GM23338 (cell line): ENCODE measurements at regions not wholly inside any gene's neighbourhood (a gene's known extent, or its start where the extent isn't known, plus 50 kb on each side); places are given as distances from the start of the nearest gene placed in this dataset.

ENCODE experiments used
- ATAC-seq: fragments of 200-7000 bp; cut with Tn5 transposase; 3 replicates; pipeline ENCODE4 v1.9.1; 2020
- DNase-seq: peaks from one replicate; pipeline ENCODE4 v3.0.0-alpha.2; 2015; ENCODE audit warnings: low spot score
- H2AFZ ChIP-seq: fragments of 200-600 bp; sonication (generic); 2 replicates; pipeline ENCODE4 v1.8.0; 2016; ENCODE audit warnings: antibody characterized with exemption, mild to moderate bottlenecking, moderate library complexity
- H3F3A ChIP-seq: fragments of 200-600 bp; sonication (generic); replicated peaks from 2 replicates; pipeline ENCODE4 v1.8.0; 2017; ENCODE audit warnings: antibody characterized with exemption, mixed run types, low read depth
- H3K27ac ChIP-seq: fragments of 200-600 bp; sonication (generic); 2 replicates; pipeline ENCODE4 v1.6.1; 2016; ENCODE audit warnings: low read depth
- H3K27me3 ChIP-seq: fragments of 200-600 bp; sonication (generic); 2 replicates; pipeline ENCODE4 v1.8.0; 2016; ENCODE audit warnings: mild to moderate bottlenecking, mixed run types, moderate library complexity; ENCODE audit not compliant: insufficient read depth
- H3K36me3 ChIP-seq: fragments of 200-600 bp; sonication (generic); 2 replicates; pipeline ENCODE4 v1.8.0; 2016; ENCODE audit warnings: mild to moderate bottlenecking; ENCODE audit not compliant: insufficient read depth
- H3K4me1 ChIP-seq: fragments of 200-600 bp; sonication (generic); 2 replicates; pipeline ENCODE4 v1.8.0; 2016; ENCODE audit warnings: mild to moderate bottlenecking, moderate library complexity; ENCODE audit not compliant: insufficient read depth
- H3K4me2 ChIP-seq: fragments of 200-600 bp; sonication (generic); 2 replicates; pipeline ENCODE4 v1.7.1; 2017; ENCODE audit warnings: mixed run types
- H3K4me3 ChIP-seq: fragments of 200-600 bp; sonication (generic); 2 replicates; pipeline ENCODE4 v1.6.1; 2016; ENCODE audit warnings: mixed run types
- H3K79me2 ChIP-seq: fragments of 200-600 bp; sonication (generic); replicated peaks from 2 replicates; pipeline ENCODE4 v1.8.0; 2017; ENCODE audit warnings: mild to moderate bottlenecking; ENCODE audit not compliant: insufficient read depth
- H3K9me2 ChIP-seq: fragments of 200-600 bp; sonication (generic); 2 replicates; pipeline ENCODE4 v1.8.0; 2017; ENCODE audit not compliant: insufficient read depth
- H4K20me1 ChIP-seq: fragments of 200-600 bp; sonication (generic); replicated peaks from 2 replicates; pipeline ENCODE4 v1.8.0; 2017; ENCODE audit warnings: mild to moderate bottlenecking; ENCODE audit not compliant: insufficient read depth
- H3K27ac Mint-ChIP-seq: 2 replicates; pipeline ENCODE4 v1.8.0; 2020; ENCODE audit warnings: inconsistent platforms, mild to moderate bottlenecking, moderate library complexity, mixed read lengths
- H3K27me3 Mint-ChIP-seq: 3 replicates; pipeline ENCODE4 v1.8.0; 2022; ENCODE audit warnings: low read depth, mild to moderate bottlenecking, moderate library complexity, mixed read lengths, inconsistent platforms; ENCODE audit not compliant: insufficient read depth, poor library complexity
- H3K36me3 Mint-ChIP-seq: 3 replicates; pipeline ENCODE4 v1.8.0; 2021; ENCODE audit warnings: low read depth, mild to moderate bottlenecking, inconsistent platforms, moderate library complexity, mixed read lengths
- H3K4me1 Mint-ChIP-seq: 3 replicates; pipeline ENCODE4 v1.8.0; 2020; ENCODE audit warnings: mild to moderate bottlenecking, inconsistent platforms, mixed read lengths
- H3K4me3 Mint-ChIP-seq: 3 replicates; pipeline ENCODE4 v1.8.0; 2021; ENCODE audit warnings: moderate library complexity, mild to moderate bottlenecking, inconsistent platforms, mixed read lengths
- H3K9me3 Mint-ChIP-seq: 3 replicates; pipeline ENCODE4 v1.8.0; 2020; ENCODE audit warnings: moderate library complexity, mild to moderate bottlenecking, inconsistent platforms, mixed read lengths
- CREB1 ChIP-seq: fragments of 250-450 bp; sonication (Bioruptor Pico); IDR thresholded peaks from 2 replicates; pipeline ENCODE4 v1.5.0; 2020; ENCODE audit warnings: low read depth, mild to moderate bottlenecking, moderate library complexity
- CTCF ChIP-seq, 2 experiments: fragments of 200-600 bp in 1 of 2; sonication (generic) in 1 of 2; conservative IDR thresholded peaks; 2 replicates each; pipeline versions ENCODE4 v1.5.1 to v1.6.1; 2016 to 2017; ENCODE audit warnings: antibody characterized with exemption in 2 of 2, low read depth in 2 of 2, mild to moderate bottlenecking in 2 of 2, moderate library complexity in 1 of 2
- ETS1 ChIP-seq: IDR thresholded peaks from 2 replicates; pipeline ENCODE4 v1.6.1; 2016; ENCODE audit warnings: antibody characterized with exemption
- EZH2 ChIP-seq: fragments of 200-600 bp; sonication (generic); IDR thresholded peaks from one replicate; pipeline ENCODE4 v1.8.0; 2017; ENCODE audit warnings: antibody characterized with exemption, mild to moderate bottlenecking, low read depth; ENCODE audit not compliant: unreplicated experiment
- JUNB ChIP-seq: IDR thresholded peaks from one replicate; pipeline ENCODE4 v1.6.1; 2016; ENCODE audit warnings: antibody characterized with exemption; ENCODE audit not compliant: unreplicated experiment
- NANOG ChIP-seq: IDR thresholded peaks from 2 replicates; pipeline ENCODE4 v1.6.1; 2016; ENCODE audit warnings: antibody characterized with exemption, borderline replicate concordance
- POLR2AphosphoS5 ChIP-seq: IDR thresholded peaks from 2 replicates; pipeline ENCODE4 v1.6.1; 2016; ENCODE audit warnings: antibody characterized with exemption, low read depth
- REST ChIP-seq: IDR thresholded peaks from one replicate; pipeline ENCODE4 v1.6.1; 2018; ENCODE audit warnings: antibody characterized with exemption; ENCODE audit not compliant: unreplicated experiment
- ZNF462 ChIP-seq: fragments of 250-450 bp; sonication (Bioruptor Pico); IDR thresholded peaks from 2 replicates; pipeline ENCODE4 v1.5.0; 2020; ENCODE audit warnings: mild to moderate bottlenecking, moderate library complexity

GRCh38 chr5:167156446-167156845 is 1135.0 kb upstream of the WWC1 start:
- H3K36me3 ChIP-seq: no peaks in the 10 kb centered on the region
- H3F3A ChIP-seq: no peaks in the 10 kb centered on the region
- H3K27me3 ChIP-seq: no peaks in the 10 kb centered on the region
- Mint-ChIP-seq H3K4me1 (peaks cover 17% of the 10 kb centered on the region; the same call in 2 of the 3 replicates), H3K36me3 (no peaks in the 10 kb centered on the region), H3K9me3 (no peaks in the 10 kb centered on the region), H3K27me3 (no peaks in the 10 kb centered on the region), H3K27ac (no peak overlapping the region), H3K4me3 (no peak overlapping the region)
- no peak overlapping the region for H3K4me2 ChIP-seq
- peaks cover 16% of the 10 kb centered on the region for H3K4me1 ChIP-seq
- H3K4me3 ChIP-seq: no peak overlapping the region
- H2AFZ ChIP-seq: peak overlapping the region; percentile 48; the same call in 1 of the 2 replicates
- no peaks in the 10 kb centered on the region for H3K9me2 ChIP-seq
- no peak for DNase-seq
- H3K27ac ChIP-seq: no peak overlapping the region
- TF ChIP-seq JUNB (no peak), ETS1 (no peak), CREB1 (CRISPR knock-in tag) (no peak), REST (no peak), ZNF462 (CRISPR knock-in tag) (no peak), CTCF (conservative IDR thresholded peaks at IDR 0.05; ENCODE audit: low read depth in 2 of 2) (no peak), EZH2 (no peak), POLR2AphosphoS5 (no peak), NANOG (no peak)
- H4K20me1 ChIP-seq: no peaks in the 10 kb centered on the region
- peak; percentile 47; the same call in 2 of the 3 replicates for ATAC-seq
- no peaks in the 10 kb centered on the region for H3K79me2 ChIP-seq
